IMR-90 (cell line): ENCODE measurements at regions not wholly inside any gene's neighbourhood (a gene's known extent, or its start where the extent isn't known, plus 50 kb on each side); places are given as distances from the start of the nearest gene placed in this dataset.

Source experiments
- ATAC-seq: fragments of 200-7000 bp; cut with Tn5 transposase; 2 replicates; pipeline ENCODE4 v1.9.1; 2020; ENCODE audit warnings: low read depth, mild to moderate bottlenecking, moderate library complexity
- BruUV-seq: library from RNA; stranded (reverse); fragments of 400-500 nt; replicated peaks from 2 replicates; lab custom pipeline; 2021; lab: Mats Ljungman, UMichigan
- CTCF ChIA-PET: fragments of 300-600 bp; formaldehyde crosslinking; extraction: SDS; loops from one replicate; lab custom pipeline; 2021; ENCODE audit warnings: antibody characterized with exemption; lab: Yijun Ruan, JAX
- POLR2A ChIA-PET: fragments of 300-600 bp; sonication (Branson Sonifier 250); formaldehyde crosslinking; loops from one replicate; lab custom pipeline; 2022; ENCODE audit warnings: antibody characterized with exemption; ENCODE audit not compliant: unreplicated experiment; lab: Charles Lee
- DNase-seq: peaks from one replicate; pipeline ENCODE4 v3.0.0; 2013
- H2AFZ ChIP-seq: replicated peaks from 2 replicates; pipeline ENCODE3; 2013; ENCODE audit warnings: low read length, mild to moderate bottlenecking; ENCODE audit not compliant: poor library complexity
- H2AK5ac ChIP-seq: 2 replicates; pipeline ENCODE4 v1.6.1; 2013; ENCODE audit warnings: low read depth, low read length, inconsistent platforms
- H2AK9ac ChIP-seq: replicated peaks from 2 replicates; pipeline ENCODE3; 2013; ENCODE audit warnings: mild to moderate bottlenecking, low read depth, low read length, moderate library complexity; ENCODE audit not compliant: poor library complexity
- H2BK120ac ChIP-seq: 2 replicates; pipeline ENCODE4 v1.6.1; 2013; ENCODE audit warnings: low read depth, low read length, inconsistent platforms
- H2BK15ac ChIP-seq: 3 replicates; pipeline ENCODE4 v1.6.1; 2013; ENCODE audit warnings: low read depth, low read length, inconsistent platforms
- H2BK20ac ChIP-seq: 2 replicates; pipeline ENCODE4 v1.6.1; 2013; ENCODE audit warnings: low read depth, mild to moderate bottlenecking, inconsistent platforms, low read length, moderate library complexity
- H2BK5ac ChIP-seq: 2 replicates; pipeline ENCODE4 v1.6.1; 2013; ENCODE audit warnings: mild to moderate bottlenecking, low read depth, low read length, inconsistent platforms; ENCODE audit not compliant: poor library complexity, severe bottlenecking
- H3K14ac ChIP-seq: replicated peaks from 2 replicates; pipeline ENCODE4 v1.6.1; 2013; ENCODE audit warnings: low read depth, low read length, inconsistent platforms
- H3K18ac ChIP-seq: 2 replicates; pipeline ENCODE4 v1.6.1; 2013; ENCODE audit warnings: low read depth, low read length, control low read depth
- H3K23ac ChIP-seq: 2 replicates; pipeline ENCODE4 v1.6.1; 2013; ENCODE audit warnings: low read depth, low read length, inconsistent platforms
- H3K27ac ChIP-seq: 2 replicates; pipeline ENCODE4 v1.5.1; 2013; ENCODE audit warnings: mild to moderate bottlenecking, control low read depth, low read length; ENCODE audit not compliant: insufficient read depth
- H3K27me3 ChIP-seq: 2 replicates; pipeline ENCODE4 v1.6.1; 2013; ENCODE audit warnings: low read length; ENCODE audit not compliant: control insufficient read depth, insufficient read depth
- H3K36me3 ChIP-seq: 2 replicates; pipeline ENCODE4 v1.6.1; 2013; ENCODE audit warnings: low read length, mixed read lengths; ENCODE audit not compliant: control insufficient read depth, insufficient read depth
- H3K4ac ChIP-seq: 2 replicates; pipeline ENCODE4 v1.6.1; 2013; ENCODE audit warnings: low read depth, low read length, inconsistent platforms
- H3K4me1 ChIP-seq: 2 replicates; pipeline ENCODE4 v1.6.1; 2013; ENCODE audit warnings: low read length, mixed read lengths; ENCODE audit not compliant: control insufficient read depth, insufficient read depth
- H3K4me2 ChIP-seq: 2 replicates; pipeline ENCODE4 v1.6.1; 2013; ENCODE audit warnings: low read depth, mild to moderate bottlenecking, control low read depth, low read length, moderate library complexity
- H3K4me3 ChIP-seq: 2 replicates; pipeline ENCODE4 v1.5.1; 2013; ENCODE audit warnings: low read depth, mild to moderate bottlenecking, control low read depth, low read length, moderate library complexity; ENCODE audit not compliant: insufficient read depth
- H3K56ac ChIP-seq: 2 replicates; pipeline ENCODE4 v1.6.1; 2013; ENCODE audit warnings: low read length, inconsistent platforms; ENCODE audit not compliant: insufficient read depth; ENCODE audit errors: extremely low read depth
- H3K79me1 ChIP-seq, 2 experiments: 2 replicates each; pipeline ENCODE4 v1.6.1; 2013; ENCODE audit warnings: low read length in 2 of 2, inconsistent platforms in 1 of 2, low read depth in 1 of 2
- H3K9ac ChIP-seq: 2 replicates; pipeline ENCODE4 v1.6.1; 2013; ENCODE audit warnings: low read depth, low read length, control low read depth
- H3K9me1 ChIP-seq: 2 replicates; pipeline ENCODE4 v1.6.1; 2013; ENCODE audit warnings: low read length, inconsistent platforms; ENCODE audit not compliant: insufficient read depth
- H3K9me3 ChIP-seq: 2 replicates; pipeline ENCODE4 v1.6.1; 2013; ENCODE audit warnings: low read length; ENCODE audit not compliant: control insufficient read depth, insufficient read depth
- H4K20me1 ChIP-seq: 2 replicates; pipeline ENCODE4 v1.6.1; 2013; ENCODE audit warnings: low read length, inconsistent platforms; ENCODE audit not compliant: insufficient read depth
- H4K5ac ChIP-seq: 2 replicates; pipeline ENCODE4 v1.6.1; 2013; ENCODE audit warnings: mild to moderate bottlenecking, low read depth, low read length, control low read depth
- H4K8ac ChIP-seq, 2 experiments: 2 replicates each; pipeline ENCODE4 v1.6.1; 2013; ENCODE audit warnings: low read depth in 2 of 2, low read length in 2 of 2, control low read depth in 1 of 2, inconsistent platforms in 1 of 2
- H4K91ac ChIP-seq: 2 replicates; pipeline ENCODE4 v1.6.1; 2013; ENCODE audit warnings: low read depth, low read length, inconsistent platforms; ENCODE audit not compliant: insufficient read depth
- BHLHE40 ChIP-seq: fragments of 150-350 bp; IDR thresholded peaks from 2 replicates; pipeline ENCODE4 v1.6.1; 2016; ENCODE audit warnings: mild to moderate bottlenecking, low read depth, low read length
- FOS ChIP-seq: fragments of 150-350 bp; IDR thresholded peaks from 2 replicates; pipeline ENCODE4 v1.6.1; 2016; ENCODE audit warnings: low read depth, low read length
- NFE2L2 ChIP-seq: fragments of 150-350 bp; IDR thresholded peaks from 2 replicates; pipeline ENCODE4 v1.6.1; 2016; ENCODE audit warnings: low read depth, mild to moderate bottlenecking, low read length
- RFX5 ChIP-seq: IDR thresholded peaks from 2 replicates; pipeline ENCODE4 v1.8.0; 2012; ENCODE audit warnings: low read depth, mild to moderate bottlenecking, low read length, moderate library complexity
- WGBS, 2 experiments: methylation state at CpG; one replicate each; pipeline versions ENCODE4 v1.1.5 to v1.1.7; 2013; ENCODE audit warnings: missing lambda C conversion rate in 2 of 2; ENCODE audit not compliant: insufficient read length in 1 of 2; ENCODE audit errors: extremely low coverage in 2 of 2; 5-methylcytosine and 5-hydroxymethylcytosine counted together
- dilution Hi-C: fragments of 300-500 bp; cut with HindIII; formaldehyde crosslinking; loops from one replicate; pipeline ENCODE4 v1.14.3; 2018; ENCODE audit warnings: low sequenced_read_pairs; ENCODE audit not compliant: unreplicated experiment
- in situ Hi-C: fragments of 300-500 bp; cut with MboI; formaldehyde crosslinking; loops from 3 replicates; pipeline ENCODE4 v1.14.3; 2019; ENCODE audit warnings: low sequenced_read_pairs, inconsistent platforms, mixed read lengths
- intact Hi-C: fragments of 100-400 bp; cut with micrococcal nuclease; formaldehyde crosslinking; loops from 2 replicates; pipeline ENCODE4 v1.10.0; 2022
- TF ChIP-seq, protein P1 (sequence below): fragments of 150-350 bp; IDR thresholded peaks from 2 replicates; pipeline ENCODE4 v1.6.1; 2017; ENCODE audit warnings: mild to moderate bottlenecking, antibody characterized with exemption, low read length, low read depth

DNA sequence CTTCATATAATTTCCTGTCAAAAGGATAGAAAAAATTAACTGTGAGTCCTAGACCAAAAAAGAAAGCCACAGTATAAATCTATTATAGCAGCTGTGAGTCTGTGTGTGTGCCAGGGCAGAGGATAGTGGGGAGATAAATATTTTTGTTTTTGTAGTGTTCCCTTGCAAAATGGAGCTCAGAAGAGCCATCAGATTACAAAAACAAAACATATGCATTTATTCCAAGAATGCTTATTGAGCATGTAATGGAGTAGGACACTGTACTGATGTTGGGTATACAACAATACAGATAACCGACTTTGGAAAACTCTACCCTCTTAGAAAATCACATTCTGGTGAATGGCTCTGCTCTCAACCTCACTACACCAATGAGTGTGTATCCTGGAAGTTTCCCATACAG, 111.0 kb downstream of the DMAC1 start:
- no peak overlapping the region for H2BK120ac ChIP-seq
- no peak overlapping the region for H3K4me2 ChIP-seq
- H2AK5ac ChIP-seq, result no peak overlapping the region
- H3K18ac ChIP-seq, result no peak overlapping the region
- TF ChIP-seq, protein P1, sequence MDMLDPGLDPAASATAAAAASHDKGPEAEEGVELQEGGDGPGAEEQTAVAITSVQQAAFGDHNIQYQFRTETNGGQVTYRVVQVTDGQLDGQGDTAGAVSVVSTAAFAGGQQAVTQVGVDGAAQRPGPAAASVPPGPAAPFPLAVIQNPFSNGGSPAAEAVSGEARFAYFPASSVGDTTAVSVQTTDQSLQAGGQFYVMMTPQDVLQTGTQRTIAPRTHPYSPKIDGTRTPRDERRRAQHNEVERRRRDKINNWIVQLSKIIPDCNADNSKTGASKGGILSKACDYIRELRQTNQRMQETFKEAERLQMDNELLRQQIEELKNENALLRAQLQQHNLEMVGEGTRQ, result no peak
- no peak for TF ChIP-seq RFX5
- TF ChIP-seq NFE2L2, result no peak
- TF ChIP-seq FOS, result no peak
- TF ChIP-seq BHLHE40, result no peak
- no peak overlapping the region for H3K14ac ChIP-seq
- in situ Hi-C loops, result no loop called here
- H3K4ac ChIP-seq, result no peak overlapping the region
- no peak overlapping the region for H3K23ac ChIP-seq
- no TSS peak for BruUV-seq
- no peak overlapping the region for H3K56ac ChIP-seq
- ChIA-PET POLR2A (no interaction called here), CTCF (no interaction called here)
- H3K36me3 ChIP-seq, result no peaks in the 10 kb centered on the region
- no peaks in the 10 kb centered on the region for H3K4me1 ChIP-seq
- no peaks in the 10 kb centered on the region for H3K9me1 ChIP-seq
- H2AK9ac ChIP-seq, result no peak overlapping the region
- no CpG with 5 or more reads among the region's 1 CpG for WGBS, 2 experiments
- H2AFZ ChIP-seq, result no peak overlapping the region
- H2BK20ac ChIP-seq, result no peak overlapping the region
- no peak overlapping the region for H4K8ac ChIP-seq
- no peak overlapping the region for H2BK15ac ChIP-seq
- no peak overlapping the region for H2BK5ac ChIP-seq
- no peaks in the 10 kb centered on the region for H3K79me1 ChIP-seq
- H3K4me3 ChIP-seq, result no peak overlapping the region
- ATAC-seq, result no peak
- intact Hi-C loops, result no loop called here
- H3K27me3 ChIP-seq, result no peaks in the 10 kb centered on the region
- dilution Hi-C loops, result no loop called here
- no peak overlapping the region for H4K91ac ChIP-seq
- H3K9ac ChIP-seq, result no peak overlapping the region
- no peaks in the 10 kb centered on the region for H4K20me1 ChIP-seq
- no peak overlapping the region for H4K5ac ChIP-seq
- no peak overlapping the region for H3K27ac ChIP-seq
- no peak for DNase-seq
- no peaks in the 10 kb centered on the region for H3K9me3 ChIP-seq
